ENCODE measurements at regions not wholly inside any gene's neighbourhood (a gene's known extent, or its start where the extent isn't known, plus 50 kb on each side); places are given as distances from the start of the nearest gene placed in this dataset.

DNA sequence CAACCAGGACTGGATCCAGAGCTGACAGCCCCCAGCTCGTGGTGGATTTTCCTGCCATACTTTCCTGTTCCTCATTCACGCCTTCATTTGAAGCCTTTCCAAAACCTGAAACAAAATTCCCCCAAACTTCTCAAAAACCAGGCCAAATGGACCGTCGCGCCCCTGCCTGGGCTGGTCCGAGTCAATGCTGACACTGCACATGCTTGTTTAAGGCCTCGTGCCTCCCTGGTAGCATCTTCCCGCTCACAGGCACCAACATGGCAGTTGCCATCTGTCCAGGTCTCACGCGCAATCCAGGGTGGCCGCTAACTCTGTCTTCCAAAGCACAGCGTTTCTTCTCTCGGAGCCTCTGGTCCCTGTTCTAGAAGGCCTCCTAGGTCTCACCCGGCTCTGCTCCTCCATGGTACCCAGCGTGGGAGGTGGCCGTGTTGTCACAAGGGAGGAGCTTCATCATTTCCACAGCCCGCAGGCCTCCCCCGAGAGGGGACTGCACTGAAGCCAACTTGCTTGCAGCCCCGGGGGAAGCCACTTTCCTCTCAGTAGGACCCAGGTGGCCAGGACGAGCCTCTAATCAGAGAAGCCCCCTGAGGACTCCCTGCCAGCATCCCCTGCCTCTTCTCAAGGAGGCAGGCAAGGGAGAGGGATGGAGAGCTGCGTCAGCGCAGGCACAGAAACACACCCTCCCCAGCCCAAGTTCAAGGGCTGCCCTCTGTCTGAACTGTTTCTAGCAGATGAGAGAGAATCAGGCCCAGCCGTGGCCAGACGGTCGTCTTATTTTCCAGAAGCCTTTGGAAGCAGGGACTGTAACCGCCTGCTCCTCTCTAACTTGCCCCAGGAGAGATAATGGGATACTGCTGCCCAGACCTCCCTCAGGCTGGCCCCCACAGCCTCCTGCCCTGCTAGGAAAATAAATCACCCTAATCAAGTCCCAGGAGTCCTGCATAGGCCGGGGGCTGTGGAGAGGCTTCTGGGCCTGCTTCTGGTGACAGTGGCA lies 152.8 kb upstream of the TLE3 start:
- Histone ChIP-seq H3K36me3 (no peaks in the 10 kb centered on the region), H3K27me3 (no peaks in the 10 kb centered on the region), H3K27ac (no peak overlapping the region), H3K4me1 (peaks cover 0 to 23% (median 0%) of the 10 kb centered on the region in 12 donors), H3K4me3 (no peak overlapping the region), H3K9me3 (no peaks in the 10 kb centered on the region)
- intact Hi-C loops (cut with DNase I) = no loop called here
- DNase-seq (no peak), ATAC-seq (no peak)
- TF ChIP-seq CTCF (IDR thresholded peaks at IDR 0.05) (no peak), POLR2A (IDR thresholded peaks at IDR 0.05) (no peak)
- 86 to 89% (median 87%) methylated on average over 23 to 27 of the region's 27 CpGs for WGBS, 4 donors

GRCh38 chr15:70249616-70250015 lies 151.9 kb upstream of the TLE3 start:
- 75 to 83% (median 79%) methylated on average over 5 to 6 of the region's 6 CpGs for WGBS, 4 donors
- ATAC-seq (no peak), DNase-seq (no peak)
- TF ChIP-seq CTCF (IDR thresholded peaks at IDR 0.05) = no peak
- no peak for TF ChIP-seq POLR2A (IDR thresholded peaks at IDR 0.05)
- no peak overlapping the region for H3K27ac ChIP-seq
- H3K9me3 ChIP-seq = no peaks in the 10 kb centered on the region
- no peaks in the 10 kb centered on the region for H3K36me3 ChIP-seq
- peaks cover 0 to 27% (median 0%) of the 10 kb centered on the region in 12 donors for H3K4me1 ChIP-seq
- no peaks in the 10 kb centered on the region for H3K27me3 ChIP-seq
- H3K4me3 ChIP-seq = no peak overlapping the region
- intact Hi-C loops (cut with DNase I) = no loop called here

DNA sequence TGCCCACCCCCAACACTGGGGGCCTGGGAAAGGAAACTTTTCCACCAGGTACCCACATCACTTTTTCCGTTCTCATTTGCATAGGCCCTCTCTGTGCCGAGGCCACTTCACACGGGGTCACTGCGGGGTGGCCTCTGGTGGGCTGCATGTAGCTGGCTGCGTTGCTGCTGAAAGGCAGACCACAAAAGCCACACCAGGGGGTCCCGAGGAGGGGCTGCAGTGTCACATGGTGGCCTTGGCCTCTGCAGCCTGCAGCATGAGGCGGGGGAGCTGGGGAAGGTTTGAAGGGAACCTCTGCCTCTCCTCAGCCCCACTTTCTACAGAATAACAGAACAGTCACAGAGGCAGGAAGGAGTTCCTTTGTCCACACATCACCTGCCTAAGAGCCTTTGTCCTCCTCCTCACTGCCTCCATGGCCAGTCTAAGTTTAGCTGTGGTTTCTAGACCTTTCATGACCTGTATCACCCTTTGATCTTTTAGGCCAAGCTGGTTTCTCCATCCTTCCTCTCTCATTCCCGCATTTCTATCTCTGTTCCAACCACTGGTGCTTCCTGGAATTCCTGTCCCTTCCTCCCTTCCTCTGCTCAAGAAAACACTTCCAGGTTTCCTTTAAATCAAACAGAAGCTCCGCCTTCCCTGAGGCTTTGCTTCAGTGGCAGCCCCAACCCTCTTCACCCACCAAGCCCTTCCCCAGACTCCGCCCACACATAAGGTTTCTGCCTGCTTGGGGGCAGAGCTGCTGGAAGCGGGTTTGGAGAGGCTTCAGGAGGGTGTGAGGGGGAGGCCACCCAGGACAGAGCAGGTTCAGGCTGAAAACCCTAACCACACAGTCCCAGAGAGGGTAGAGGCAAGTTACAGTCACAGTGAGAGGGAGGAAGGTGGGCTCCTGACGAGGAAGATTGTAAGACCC lies 150.7 kb upstream of the TLE3 start:
- Histone ChIP-seq H3K4me3 (no peak overlapping the region), H3K27ac (no peak overlapping the region), H3K27me3 (no peaks in the 10 kb centered on the region), H3K9me3 (no peaks in the 10 kb centered on the region), H3K36me3 (no peaks in the 10 kb centered on the region), H3K4me1 (peaks cover 0 to 27% (median 0%) of the 10 kb centered on the region in 12 donors)
- DNase-seq = no peak
- WGBS, 4 donors = 86 to 95% (median 92%) methylated on average over 12 of the region's 12 CpGs
- intact Hi-C loops (cut with DNase I) = no loop called here
- TF ChIP-seq CTCF (IDR thresholded peaks at IDR 0.05) (no peak), POLR2A (IDR thresholded peaks at IDR 0.05) (no peak)
- ATAC-seq = no peak

GRCh38 chr15:70247281-70247680 lies 149.6 kb upstream of the TLE3 start:
- TF ChIP-seq POLR2A (IDR thresholded peaks at IDR 0.05) (no peak), CTCF (IDR thresholded peaks at IDR 0.05) (no peak)
- Histone ChIP-seq H3K4me1 (peaks cover 0 to 27% (median 0%) of the 10 kb centered on the region in 12 donors), H3K27ac (no peak overlapping the region), H3K9me3 (no peaks in the 10 kb centered on the region), H3K27me3 (no peaks in the 10 kb centered on the region), H3K36me3 (no peaks in the 10 kb centered on the region), H3K4me3 (no peak overlapping the region)
- ATAC-seq (no peak), DNase-seq (no peak)
- intact Hi-C loops (cut with DNase I) = no loop called here
- 93 to 96% (median 96%) methylated on average over 5 to 6 of the region's 6 CpGs for WGBS, 4 donors

All from heart left ventricle (tissue), 16 donors.